ENCODE measurements at regions not wholly inside any gene's neighbourhood (a gene's known extent, or its start where the extent isn't known, plus 50 kb on each side); places are given as distances from the start of the nearest gene placed in this dataset.
A peak's percentile ranks its signal among the peaks of the same experiment; 100 is the strongest.

GRCh38 chr16:79400462-79401149 lies 199.9 kb downstream of the MAF start (continued):
- TF ChIP-seq ZNF592 (IDR thresholded peaks at IDR 0.05) (peak; percentile 52; the same call in 1 of the 2 replicates), ELF1 (tag; IDR thresholded peaks at IDR 0.05) (peak; percentile 72), ZBTB7A (IDR thresholded peaks at IDR 0.05; ENCODE audit: borderline replicate concordance, control insufficient read depth, low read depth, low read length) (peak; percentile 81; the same call in 1 of the 2 replicates), STAT5B (CRISPR knock-in tag; IDR thresholded peaks at IDR 0.05) (no peak), FOXA3 (CRISPR knock-in tag; conservative IDR thresholded peaks at IDR 0.05 in 1 of 2, IDR thresholded peaks at IDR 0.05 in 1 of 2) (peak in 1 of 2 experiments; percentile 28; a peak in 1 of 4 replicates), NFXL1 (CRISPR knock-in tag; IDR thresholded peaks at IDR 0.05) (no peak), TRIM24 (IDR thresholded peaks at IDR 0.05) (peak; percentile 89 to 90), ATF7 (IDR thresholded peaks at IDR 0.05) (peak; percentile 61; the same call in 1 of the 2 replicates), ZNF282 (CRISPR knock-in tag; IDR thresholded peaks at IDR 0.05) (no peak), BRD4 (IDR thresholded peaks at IDR 0.05) (no peak), ZNF583 (CRISPR knock-in tag; IDR thresholded peaks at IDR 0.05) (peak; percentile 60; the same call in 1 of the 2 replicates), DIDO1 (tag; IDR thresholded peaks at IDR 0.05; ENCODE audit: low read depth) (no peak), NFIC (IDR thresholded peaks at IDR 0.05) (peak; percentile 86), ZNF217 (CRISPR knock-in tag; IDR thresholded peaks at IDR 0.05) (no peak), ASH1L (IDR thresholded peaks at IDR 0.05; ENCODE audit: borderline replicate concordance, low read depth, partially characterized antibody) (no peak), CTCFL (IDR thresholded peaks at IDR 0.05; ENCODE audit: borderline replicate concordance, insufficient read depth, low read depth, low read length, poor library complexity, severe bottlenecking) (no peak), SMAD2 (IDR thresholded peaks at IDR 0.05; ENCODE audit: low read depth, low read length) (no peak), SMAD4 (CRISPR knock-in tag; conservative IDR thresholded peaks at IDR 0.05) (peak; percentile 89), TFE3 (CRISPR knock-in tag; IDR thresholded peaks at IDR 0.05) (no peak), JUND (IDR thresholded peaks at IDR 0.05; ENCODE audit: borderline replicate concordance, low read depth, low read length) (peak; percentile 54), JUND (tag; IDR thresholded peaks at IDR 0.05; ENCODE audit: borderline replicate concordance, low read depth, low read length) (no peak; the same call in 2 of the 3 replicates)
